ENCODE measurements at regions not wholly inside any gene's neighbourhood (a gene's known extent, or its start where the extent isn't known, plus 50 kb on each side); places are given as distances from the start of the nearest gene placed in this dataset.

- no peak for TF ChIP-seq CTCF (IDR thresholded peaks at IDR 0.05; ENCODE audit: low read depth, low read length, missing control alignments)
- no peak overlapping the region for H3K4me3 ChIP-seq (ENCODE audit: low read depth, low read length)
- DNase-seq (ENCODE audit: low read depth): no peak
- in situ Hi-C loops (cut with HindIII; ENCODE audit: low sequenced_read_pairs): loop anchor here (5.0 kb wide), 1 partner anchor 107 kb away; no protein-coding TSS in a partner anchor
These were observed 57.7 kb upstream of the HPCAL1 start for GRCh38 chr2:10245021-10245420.

GRCh38 chr2:10245661-10246060 lies 57.0 kb upstream of the HPCAL1 start:
- H3K4me3 ChIP-seq (ENCODE audit: low read depth, low read length): no peak overlapping the region
- in situ Hi-C loops (cut with HindIII; ENCODE audit: low sequenced_read_pairs): loop anchor here (5.0 kb wide), 1 partner anchor 107 kb away; no protein-coding TSS in a partner anchor
- no peak for TF ChIP-seq CTCF (IDR thresholded peaks at IDR 0.05; ENCODE audit: low read depth, low read length, missing control alignments)
- no peak for DNase-seq (ENCODE audit: low read depth)

- in situ Hi-C loops (cut with HindIII; ENCODE audit: low sequenced_read_pairs): loop anchor here (5.0 kb wide), 1 partner anchor 106 kb away; no protein-coding TSS in a partner anchor
- no peak for DNase-seq (ENCODE audit: low read depth)
- no peak for TF ChIP-seq CTCF (IDR thresholded peaks at IDR 0.05; ENCODE audit: low read depth, low read length, missing control alignments)
- H3K4me3 ChIP-seq (ENCODE audit: low read depth, low read length): no peak overlapping the region
These were observed 56.3 kb upstream of the HPCAL1 start for GRCh38 chr2:10246370-10246769.

GRCh38 chr2:10246831-10247230 lies 55.9 kb upstream of the HPCAL1 start:
- no peak for TF ChIP-seq CTCF (IDR thresholded peaks at IDR 0.05; ENCODE audit: low read depth, low read length, missing control alignments)
- H3K4me3 ChIP-seq (ENCODE audit: low read depth, low read length): no peak overlapping the region
- DNase-seq (ENCODE audit: low read depth): no peak

GRCh38 chr2:10249798-10250197 lies 52.9 kb upstream of the HPCAL1 start:
- DNase-seq (ENCODE audit: low read depth): no peak
- TF ChIP-seq CTCF (IDR thresholded peaks at IDR 0.05; ENCODE audit: low read depth, low read length, missing control alignments): no peak
- in situ Hi-C loops (cut with HindIII; ENCODE audit: low sequenced_read_pairs): loop anchor here (5.0 kb wide), 1 partner anchor 103 kb away; no protein-coding TSS in a partner anchor
- H3K4me3 ChIP-seq (ENCODE audit: low read depth, low read length): no peak overlapping the region

More at GRCh38 chr2:10246831-10247230, 55.9 kb upstream of the HPCAL1 start:
- in situ Hi-C loops (cut with HindIII; ENCODE audit: low sequenced_read_pairs): loop anchor here (5.0 kb wide), 1 partner anchor 105 kb away; no protein-coding TSS in a partner anchor

- no peak for TF ChIP-seq CTCF (IDR thresholded peaks at IDR 0.05; ENCODE audit: low read depth, low read length, missing control alignments)
- H3K4me3 ChIP-seq (ENCODE audit: low read depth, low read length): no peak overlapping the region
- in situ Hi-C loops (cut with HindIII; ENCODE audit: low sequenced_read_pairs): no loop called here
- DNase-seq (ENCODE audit: low read depth): no peak
These were observed 50.5 kb upstream of the HPCAL1 start for GRCh38 chr2:10252224-10252623.
